OCI-LY3 (cell line): ENCODE measurements at regions not wholly inside any gene's neighbourhood (a gene's known extent, or its start where the extent isn't known, plus 50 kb on each side); places are given as distances from the start of the nearest gene placed in this dataset.

Experiments
- CTCF ChIP-seq: fragments of 200-600, 300-600 bp; sonication (generic); IDR thresholded peaks from 2 replicates; pipeline ENCODE4 v1.5.1; 2014; ENCODE audit warnings: antibody characterized with exemption, low read length, low read depth
- EZH2phosphoT487 ChIP-seq: fragments of 200-600 bp; shearing (Covaris generic); IDR thresholded peaks from 2 replicates; pipeline ENCODE4 v1.6.1; 2018; ENCODE audit warnings: antibody characterized with exemption, mixed run types, low read depth

DNA sequence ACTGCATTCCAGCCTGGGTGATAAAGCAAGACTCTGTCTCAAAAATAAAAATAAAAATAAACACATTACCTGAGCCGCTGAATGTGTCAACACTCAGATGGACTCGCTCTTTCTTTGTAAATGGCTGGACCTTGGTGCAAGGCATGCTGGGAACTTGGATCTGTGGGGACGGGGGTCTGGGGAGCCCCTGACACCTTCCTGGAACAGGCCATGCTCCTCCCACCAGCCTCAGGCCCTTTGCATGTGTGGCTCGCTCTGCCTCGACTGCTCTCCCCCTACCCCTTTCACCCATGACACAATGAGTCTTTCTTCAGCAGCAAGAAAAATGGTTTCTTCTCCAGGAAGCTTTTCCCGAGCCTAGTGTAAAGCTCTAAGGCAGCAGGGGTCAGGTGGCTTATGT, 94.0 kb upstream of the CDH5 start:
- TF ChIP-seq CTCF, result no peak
- TF ChIP-seq EZH2phosphoT487, result no peak
